HCT116 (cell line): ENCODE measurements at regions not wholly inside any gene's neighbourhood (a gene's known extent, or its start where the extent isn't known, plus 50 kb on each side); places are given as distances from the start of the nearest gene placed in this dataset.

Experiments used
- CEBPB ChIP-seq: IDR thresholded peaks from 2 replicates; pipeline ENCODE4 v1.6.1; 2012; ENCODE audit warnings: low read depth
- CTCF ChIP-seq, 3 experiments: fragments of 200-600 bp in 1 of 3; sonication (generic) in 1 of 3; IDR thresholded peaks in 2 of 3; conservative IDR thresholded peaks in 1 of 3; 2 replicates each; pipeline ENCODE4 v1.5.1; 2012 to 2017; ENCODE audit warnings: low read depth in 2 of 3, low read length in 2 of 3, antibody characterized with exemption in 1 of 3, borderline replicate concordance in 1 of 3, control low read depth in 1 of 3, mild to moderate bottlenecking in 1 of 3, mixed read lengths in 1 of 3, mixed run types in 1 of 3, moderate library complexity in 1 of 3; ENCODE audit not compliant: insufficient read depth in 1 of 3
- EGR1 ChIP-seq: IDR thresholded peaks from 2 replicates; pipeline ENCODE4 v1.6.1; 2012; ENCODE audit warnings: low read depth
- EZH2 ChIP-seq: fragments of 200-600 bp; sonication (generic); IDR thresholded peaks from 2 replicates; pipeline ENCODE4 v1.6.1; 2017; ENCODE audit warnings: antibody characterized with exemption, mixed run types
- EZH2phosphoT487 ChIP-seq: fragments of 200-600 bp; IDR thresholded peaks from 2 replicates; pipeline ENCODE4 v1.6.1; 2018; ENCODE audit warnings: antibody characterized with exemption, borderline replicate concordance
- JUND ChIP-seq: IDR thresholded peaks from 2 replicates; pipeline ENCODE4 v1.6.1; 2012
- MAX ChIP-seq: IDR thresholded peaks from 2 replicates; pipeline ENCODE4 v1.6.1; 2012
- POLR2A ChIP-seq: IDR thresholded peaks from 2 replicates; pipeline ENCODE4 v1.7.0; 2011; ENCODE audit warnings: borderline replicate concordance; ENCODE audit not compliant: insufficient read depth, insufficient read length; ENCODE audit errors: extremely low read depth
- POLR2AphosphoS5 ChIP-seq: IDR thresholded peaks from 2 replicates; pipeline ENCODE4 v1.6.1; 2011; ENCODE audit warnings: mild to moderate bottlenecking, low read depth, low read length, moderate library complexity
- RAD21 ChIP-seq: IDR thresholded peaks from 2 replicates; pipeline ENCODE4 v1.6.1; 2012; ENCODE audit warnings: low read depth, mild to moderate bottlenecking
- SIN3A ChIP-seq: IDR thresholded peaks from 2 replicates; pipeline ENCODE4 v1.6.1; 2012; ENCODE audit warnings: low read depth
- SRF ChIP-seq: IDR thresholded peaks from 2 replicates; pipeline ENCODE4 v1.6.1; 2012; ENCODE audit warnings: low read depth
- TCF7L2 ChIP-seq: IDR thresholded peaks from 2 replicates; pipeline ENCODE4 v1.7.0; 2011; ENCODE audit warnings: borderline replicate concordance, inconsistent platforms; ENCODE audit not compliant: insufficient read depth, insufficient read length; ENCODE audit errors: extremely low read depth
- ZNF274 ChIP-seq: fragments of 200-500 bp; sonication (Bioruptor generic); IDR thresholded peaks from 2 replicates; pipeline ENCODE4 v1.6.1; 2014; ENCODE audit warnings: mild to moderate bottlenecking, low read depth, low read length, inconsistent platforms

GRCh38 chr18:29012883-29013465 is 836.0 kb upstream of the CDH2 start:
- TF ChIP-seq EZH2 = no peak
- TF ChIP-seq CTCF (IDR thresholded peaks at IDR 0.05 in 2 of 3, conservative IDR thresholded peaks at IDR 0.05 in 1 of 3; ENCODE audit: borderline replicate concordance in 1 of 3, insufficient read depth in 1 of 3, low read depth in 2 of 3, low read length in 2 of 3) = no peak
- TF ChIP-seq EZH2phosphoT487 = no peak
- no peak for TF ChIP-seq SRF
- TF ChIP-seq JUND = no peak
- TF ChIP-seq EGR1 = no peak
- no peak for TF ChIP-seq TCF7L2
- TF ChIP-seq MAX = no peak
- TF ChIP-seq ZNF274 = no peak
- no peak for TF ChIP-seq RAD21
- no peak for TF ChIP-seq SIN3A
- no peak for TF ChIP-seq POLR2A
- no peak for TF ChIP-seq CEBPB
- TF ChIP-seq POLR2AphosphoS5 = no peak
